ENCODE measurements at regions not wholly inside any gene's neighbourhood (a gene's known extent, or its start where the extent isn't known, plus 50 kb on each side); places are given as distances from the start of the nearest gene placed in this dataset.
A peak's percentile ranks its signal among the peaks of the same experiment; 100 is the strongest.

DNA sequence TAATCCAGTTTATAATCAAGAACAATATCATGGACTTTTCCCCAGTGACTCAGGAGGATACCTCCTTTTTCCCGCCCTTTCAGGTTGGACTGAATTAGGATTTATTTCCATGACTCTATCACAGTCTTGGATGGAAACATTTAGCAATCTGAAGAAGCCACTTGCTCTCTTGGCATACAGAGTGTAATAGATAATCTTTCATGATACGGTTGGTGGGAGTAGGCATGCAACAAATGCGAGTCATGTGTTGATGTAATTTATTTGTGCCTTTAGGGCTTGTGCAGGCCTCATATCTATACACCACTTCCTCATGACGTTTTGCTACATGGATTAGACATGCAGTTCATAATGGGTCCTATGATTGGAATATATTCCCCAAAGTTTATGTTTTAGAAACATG is 54.2 kb upstream of the MCTP2 start:
- DNase-seq = peak in 1 of 2 experiments; percentile 8
- TF ChIP-seq POLR2A (IDR thresholded peaks at IDR 0.05; ENCODE audit: low read length) (no peak), GATA1 (IDR thresholded peaks at IDR 0.05; ENCODE audit: low read depth, low read length) (no peak)

GRCh38 chr15:94175420-94175819 is 55.9 kb upstream of the MCTP2 start:
- TF ChIP-seq POLR2A (IDR thresholded peaks at IDR 0.05; ENCODE audit: low read length) = no peak
- TF ChIP-seq GATA1 (IDR thresholded peaks at IDR 0.05; ENCODE audit: low read depth, low read length) = no peak
- DNase-seq = no peak

DNA sequence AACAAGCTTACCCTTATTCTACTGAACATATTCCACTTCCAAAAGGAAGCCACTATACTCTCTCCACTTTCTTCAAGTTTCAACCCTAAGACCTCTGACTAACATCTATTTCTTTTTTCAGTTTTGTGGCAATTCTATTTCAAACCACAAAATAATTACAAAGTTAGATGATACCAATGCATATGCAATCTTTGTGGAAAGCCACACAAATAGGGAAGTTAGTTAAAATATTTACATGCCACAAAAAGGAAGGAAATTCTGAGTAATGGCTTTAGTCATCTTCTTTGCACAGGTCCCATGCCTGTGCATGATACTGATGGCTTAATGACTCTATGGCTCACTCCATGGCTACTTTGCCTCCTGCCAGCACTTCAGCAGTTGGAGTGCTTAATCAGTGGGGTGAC is 57.0 kb upstream of the MCTP2 start:
- TF ChIP-seq POLR2A (IDR thresholded peaks at IDR 0.05; ENCODE audit: low read length) (no peak), GATA1 (IDR thresholded peaks at IDR 0.05; ENCODE audit: low read depth, low read length) (no peak)
- DNase-seq = peak in 1 of 2 experiments; percentile 3

GRCh38 chr15:94168250-94168649 is 63.1 kb upstream of the MCTP2 start:
- TF ChIP-seq POLR2A (IDR thresholded peaks at IDR 0.05; ENCODE audit: low read length) (no peak), GATA1 (IDR thresholded peaks at IDR 0.05; ENCODE audit: low read depth, low read length) (no peak)
- DNase-seq = peak; percentile 47 to 56

GRCh38 chr15:94164971-94165370 is 66.4 kb upstream of the MCTP2 start:
- no peak for TF ChIP-seq POLR2A (IDR thresholded peaks at IDR 0.05; ENCODE audit: low read length)
- TF ChIP-seq GATA1 (IDR thresholded peaks at IDR 0.05; ENCODE audit: low read depth, low read length) = no peak
- DNase-seq = no peak

- peak; percentile 54 to 74 for DNase-seq
- TF ChIP-seq POLR2A (IDR thresholded peaks at IDR 0.05; ENCODE audit: low read length) = no peak
- no peak for TF ChIP-seq GATA1 (IDR thresholded peaks at IDR 0.05; ENCODE audit: low read depth, low read length)
Measured at GRCh38 chr15:94164202-94164807, 67.1 kb upstream of the MCTP2 start.

- TF ChIP-seq POLR2A (IDR thresholded peaks at IDR 0.05; ENCODE audit: low read length) (no peak), GATA1 (IDR thresholded peaks at IDR 0.05; ENCODE audit: low read depth, low read length) (no peak)
- no peak for DNase-seq
Measured at GRCh38 chr15:94162939-94163338, 68.4 kb upstream of the MCTP2 start.

GRCh38 chr15:94154255-94154654 is 77.1 kb upstream of the MCTP2 start:
- no peak for TF ChIP-seq GATA1 (IDR thresholded peaks at IDR 0.05; ENCODE audit: low read depth, low read length)
- no peak for TF ChIP-seq POLR2A (IDR thresholded peaks at IDR 0.05; ENCODE audit: low read length)
- no peak for DNase-seq

DNA sequence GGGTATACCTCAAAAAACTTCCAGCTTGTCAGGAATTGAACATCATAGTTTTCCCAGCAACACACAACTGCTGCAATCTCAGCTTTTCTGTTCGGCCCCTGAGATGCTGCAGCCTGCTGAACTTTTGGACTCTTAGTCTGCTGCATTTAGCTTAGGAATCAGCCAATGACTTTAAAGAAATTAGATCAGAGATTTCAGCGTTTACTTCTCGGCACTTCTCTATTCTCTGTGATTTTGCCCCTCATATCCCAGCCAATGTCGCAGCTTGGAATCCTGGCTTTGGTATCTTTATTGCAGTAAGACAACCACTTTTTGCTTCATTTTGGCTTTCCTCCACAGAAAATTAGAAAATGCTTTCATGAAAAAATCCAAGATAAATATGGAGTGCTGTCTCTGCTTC is 86.3 kb upstream of the MCTP2 start:
- no peak for DNase-seq
- no peak for TF ChIP-seq GATA1 (IDR thresholded peaks at IDR 0.05; ENCODE audit: low read depth, low read length)
- TF ChIP-seq POLR2A (IDR thresholded peaks at IDR 0.05; ENCODE audit: low read length) = no peak

- no peak for DNase-seq
Measured at GRCh38 chr15:94141802-94142201, 89.6 kb upstream of the MCTP2 start.

DNA sequence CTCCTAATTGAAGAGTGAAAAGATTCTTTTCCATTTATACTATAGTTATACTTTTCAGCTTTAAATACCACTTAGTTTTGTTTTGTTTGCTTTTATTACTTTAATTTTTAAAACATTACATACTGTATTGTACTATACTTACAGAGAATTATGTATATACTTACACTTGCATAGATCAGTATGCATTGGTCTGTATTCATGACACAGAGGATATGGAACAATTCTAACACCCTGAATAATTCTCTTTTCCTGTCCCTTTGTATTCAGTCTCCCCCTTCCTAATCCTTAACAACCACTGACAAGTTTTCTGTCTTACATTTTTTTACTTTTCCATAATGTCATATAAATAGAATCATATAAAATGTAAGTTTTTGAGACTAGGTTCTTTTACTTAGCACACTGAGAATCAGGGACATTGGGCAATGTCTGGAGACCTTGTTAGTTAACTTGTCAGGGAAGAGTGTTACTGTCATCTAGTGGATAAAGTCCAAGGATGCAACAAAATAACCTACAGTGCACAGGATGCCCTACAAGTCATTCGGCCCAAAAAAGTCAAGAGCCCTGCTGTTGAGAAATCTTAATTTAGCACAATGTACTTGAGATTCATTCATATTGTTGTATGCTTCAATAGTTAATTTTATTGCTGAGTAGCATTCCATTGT is 95.7 kb upstream of the MCTP2 start:
- TF ChIP-seq POLR2A (IDR thresholded peaks at IDR 0.05; ENCODE audit: low read length) (no peak), GATA1 (IDR thresholded peaks at IDR 0.05; ENCODE audit: low read depth, low read length) (no peak)
- peak in 1 of 2 experiments; percentile 5 for DNase-seq

More at GRCh38 chr15:94141802-94142201, 89.6 kb upstream of the MCTP2 start:
- no peak for TF ChIP-seq GATA1 (IDR thresholded peaks at IDR 0.05; ENCODE audit: low read depth, low read length)
- no peak for TF ChIP-seq POLR2A (IDR thresholded peaks at IDR 0.05; ENCODE audit: low read length)

DNA sequence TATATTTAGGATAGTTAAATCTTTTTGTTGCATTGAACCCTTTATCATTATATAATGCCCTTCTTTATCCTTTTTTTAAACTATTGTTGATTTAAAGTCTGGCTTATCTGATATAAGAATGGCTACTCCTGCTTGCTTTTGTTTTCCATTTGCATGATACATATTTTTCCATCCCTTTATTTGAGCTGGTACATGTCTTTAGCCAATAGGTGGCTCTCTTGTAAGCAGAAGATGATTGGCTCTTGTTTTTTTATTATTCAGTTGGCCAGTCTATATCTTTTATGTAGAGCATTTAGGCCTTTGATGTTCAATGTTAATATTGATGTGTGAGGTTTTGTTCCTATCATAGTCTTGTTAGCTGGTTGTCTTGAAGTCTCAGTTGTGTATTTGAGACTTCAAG is 99.5 kb upstream of the MCTP2 start:
- TF ChIP-seq GATA1 (IDR thresholded peaks at IDR 0.05; ENCODE audit: low read depth, low read length) (no peak), POLR2A (IDR thresholded peaks at IDR 0.05; ENCODE audit: low read length) (no peak)
- DNase-seq = no peak

- TF ChIP-seq POLR2A (IDR thresholded peaks at IDR 0.05; ENCODE audit: low read length) (no peak), GATA1 (IDR thresholded peaks at IDR 0.05; ENCODE audit: low read depth, low read length) (no peak)
- no peak for DNase-seq
Measured at GRCh38 chr15:94130504-94130903, 100.9 kb upstream of the MCTP2 start.

DNA sequence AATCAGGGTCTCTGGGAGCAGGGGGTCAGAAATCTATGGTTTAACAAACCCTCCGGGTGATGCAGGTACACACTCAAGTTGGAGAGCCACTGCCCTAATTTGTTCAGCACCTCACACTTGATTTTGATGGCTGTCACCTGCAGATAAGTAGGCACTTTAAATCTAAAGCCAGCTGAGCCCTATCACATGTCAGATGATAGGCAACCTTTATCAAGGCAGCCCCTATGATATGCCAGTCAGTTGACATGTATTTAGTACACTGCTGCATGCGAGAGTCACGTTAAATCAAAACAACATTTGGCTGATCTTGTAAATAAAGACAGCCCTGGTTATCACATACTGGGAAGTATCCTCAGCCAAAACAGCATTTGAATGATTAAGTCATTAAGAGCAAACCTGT is 104.4 kb upstream of the MCTP2 start:
- DNase-seq = no peak
- TF ChIP-seq GATA1 (IDR thresholded peaks at IDR 0.05; ENCODE audit: low read depth, low read length) = no peak
- no peak for TF ChIP-seq POLR2A (IDR thresholded peaks at IDR 0.05; ENCODE audit: low read length)

- no peak for TF ChIP-seq POLR2A (IDR thresholded peaks at IDR 0.05; ENCODE audit: low read length)
- no peak for TF ChIP-seq GATA1 (IDR thresholded peaks at IDR 0.05; ENCODE audit: low read depth, low read length)
- no peak for DNase-seq
Measured at GRCh38 chr15:94125698-94126097, 105.7 kb upstream of the MCTP2 start.

Data from erythroblast (primary cell).